Brain microvascular endothelial cell (primary cell): ENCODE measurements at regions not wholly inside any gene's neighbourhood (a gene's known extent, or its start where the extent isn't known, plus 50 kb on each side); places are given as distances from the start of the nearest gene placed in this dataset.

Experiments
- DNase-seq: peaks from one replicate; pipeline ENCODE4 v3.0.0-alpha.2; 2020
- H3K27ac ChIP-seq: fragments of 250-450 bp; sonication (Bioruptor Pico); 2 replicates; pipeline ENCODE4 v1.5.1; 2020; ENCODE audit warnings: mild to moderate bottlenecking, moderate library complexity
- H3K27me3 ChIP-seq: fragments of 250-450 bp; sonication (Bioruptor Pico); replicated peaks from 2 replicates; pipeline ENCODE4 v1.5.1; 2020; ENCODE audit warnings: mild to moderate bottlenecking
- H3K36me3 ChIP-seq: fragments of 250-450 bp; sonication (Bioruptor Pico); replicated peaks from 2 replicates; pipeline ENCODE4 v1.5.1; 2020; ENCODE audit warnings: mild to moderate bottlenecking
- H3K4me3 ChIP-seq: 2 replicates; pipeline ENCODE4 v1.5.1; 2011; ENCODE audit warnings: low read depth, mild to moderate bottlenecking, control low read depth, low read length, moderate library complexity
- CTCF ChIP-seq: IDR thresholded peaks from 2 replicates; pipeline ENCODE4 v1.5.1; 2011; ENCODE audit warnings: low read depth, mild to moderate bottlenecking, moderate library complexity, low read length, control low read depth, inconsistent platforms; ENCODE audit errors: missing control alignments
- in situ Hi-C: cut with HindIII; loops from 2 replicates; pipeline ENCODE4 v1.10.0; 2017; ENCODE audit warnings: low sequenced_read_pairs, low pct_ligation_motif_present

GRCh38 chr2:175366815-175367214, 185.3 kb upstream of the ATP5MC3 start:
- Histone ChIP-seq H3K27me3 (no peaks in the 10 kb centered on the region), H3K36me3 (no peaks in the 10 kb centered on the region), H3K4me3 (no peak overlapping the region), H3K27ac (no peak overlapping the region)
- in situ Hi-C loops: loop anchor here (10.0 kb wide), 1 partner anchor 728 kb away; the partner anchor contains the start of genes HOXD12 and HOXD13
- DNase-seq: peak; percentile 59
- TF ChIP-seq CTCF: peak; percentile 85

- in situ Hi-C loops: loop anchor here (10.0 kb wide), 1 partner anchor 731 kb away; the partner anchor contains the start of genes HOXD12 and HOXD13
- no peaks in the 10 kb centered on the region for H3K27me3 ChIP-seq
- H3K36me3 ChIP-seq: no peaks in the 10 kb centered on the region
- no peak for TF ChIP-seq CTCF
- no peak for DNase-seq
- no peak overlapping the region for H3K4me3 ChIP-seq
- H3K27ac ChIP-seq: no peak overlapping the region
These were observed 182.2 kb upstream of the ATP5MC3 start for GRCh38 chr2:175363699-175364098.

GRCh38 chr2:175362331-175362730, 180.8 kb upstream of the ATP5MC3 start:
- Histone ChIP-seq H3K27me3 (no peaks in the 10 kb centered on the region), H3K27ac (no peak overlapping the region), H3K4me3 (no peak overlapping the region), H3K36me3 (no peaks in the 10 kb centered on the region)
- DNase-seq: no peak
- no peak for TF ChIP-seq CTCF
- in situ Hi-C loops: loop anchor here (10.0 kb wide), 1 partner anchor 732 kb away; the partner anchor contains the start of genes HOXD12 and HOXD13

DNA sequence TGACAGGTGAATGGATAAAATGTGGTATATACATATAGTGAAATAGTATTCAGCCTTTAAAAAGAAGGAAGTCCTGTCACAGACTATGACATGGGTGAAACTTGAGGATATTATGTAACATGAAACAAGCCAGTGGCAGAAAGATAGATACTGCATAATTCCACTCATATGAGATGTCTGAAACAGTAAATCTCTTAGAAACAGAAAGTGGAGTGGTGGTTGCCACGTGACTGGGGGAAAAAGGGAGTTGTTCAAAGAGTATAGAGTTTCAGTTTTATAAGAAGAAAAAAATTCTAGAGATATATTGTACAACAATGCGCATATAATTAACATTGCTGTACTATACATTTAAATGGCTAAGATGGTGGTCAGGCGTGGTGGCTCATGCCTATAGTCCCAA, 178.2 kb upstream of the ATP5MC3 start:
- H3K27me3 ChIP-seq: no peaks in the 10 kb centered on the region
- no peak for DNase-seq

GRCh38 chr2:175356901-175357300, 175.4 kb upstream of the ATP5MC3 start:
- Histone ChIP-seq H3K27me3 (no peaks in the 10 kb centered on the region), H3K36me3 (no peaks in the 10 kb centered on the region), H3K4me3 (no peak overlapping the region), H3K27ac (no peak overlapping the region)
- DNase-seq: no peak
- in situ Hi-C loops: no loop called here
- TF ChIP-seq CTCF: no peak

More for the DNA sequence above, 178.2 kb upstream of the ATP5MC3 start:
- no peaks in the 10 kb centered on the region for H3K36me3 ChIP-seq
- in situ Hi-C loops: loop anchor here (10.0 kb wide), 1 partner anchor 735 kb away; the partner anchor contains the start of genes HOXD12 and HOXD13
- TF ChIP-seq CTCF: no peak
- no peak overlapping the region for H3K4me3 ChIP-seq
- no peak overlapping the region for H3K27ac ChIP-seq

DNA sequence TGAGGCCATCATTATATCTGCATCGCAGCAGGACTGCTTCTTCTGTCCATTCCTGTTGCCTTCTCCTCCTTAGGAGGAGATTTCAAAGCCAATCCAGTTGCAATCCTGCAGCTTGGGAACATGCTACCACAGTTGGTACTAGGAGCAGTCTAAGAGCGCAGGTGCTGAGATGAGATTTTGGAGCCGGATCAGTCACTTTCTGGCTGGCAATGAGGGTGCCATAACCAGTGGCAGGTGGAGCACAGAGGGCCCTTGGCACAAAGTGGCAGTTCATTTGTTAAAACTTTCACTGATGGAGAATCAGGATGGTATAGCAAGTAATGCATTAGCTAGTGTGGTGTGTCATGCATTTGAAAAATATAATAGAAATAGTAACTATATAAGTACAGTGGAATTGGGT, 173.7 kb upstream of the ATP5MC3 start:
- H3K4me3 ChIP-seq: no peak overlapping the region
- TF ChIP-seq CTCF: no peak
- in situ Hi-C loops: no loop called here
- no peak for DNase-seq
- H3K27ac ChIP-seq: no peak overlapping the region
- no peaks in the 10 kb centered on the region for H3K27me3 ChIP-seq
- no peaks in the 10 kb centered on the region for H3K36me3 ChIP-seq
